CD4-positive, alpha-beta memory T cell (primary cell): ENCODE measurements at regions not wholly inside any gene's neighbourhood (a gene's known extent, or its start where the extent isn't known, plus 50 kb on each side); places are given as distances from the start of the nearest gene placed in this dataset.

Source experiments
- CTCF ChIA-PET: fragments of 350-600 bp; sonication (Branson Sonifier 250); formaldehyde crosslinking; loops from one replicate; lab custom pipeline; 2021; ENCODE audit warnings: inconsistent platforms; ENCODE audit not compliant: partially characterized antibody; lab: Charles Lee
- POLR2A ChIA-PET: fragments of 350-600 bp; sonication (Branson Sonifier 250); formaldehyde crosslinking; loops from one replicate; lab custom pipeline; 2021; ENCODE audit not compliant: partially characterized antibody; lab: Charles Lee
- DNase-seq, 5 donors: peaks; one replicate each; pipeline versions ENCODE4 v3.0.0 to v3.0.0-alpha.2; 2020 to 2022; ENCODE audit warnings: mixed read lengths in 1 of 5
- H3K27ac ChIP-seq: one replicate; pipeline ENCODE4 v1.7.0; 2013; ENCODE audit warnings: low read depth, low read length
- H3K27me3 ChIP-seq: 2 replicates; pipeline ENCODE4 v1.7.0; 2013; ENCODE audit warnings: mild to moderate bottlenecking, low read length, moderate library complexity; ENCODE audit not compliant: insufficient read depth
- H3K36me3 ChIP-seq: 2 replicates; pipeline ENCODE4 v1.7.0; 2013; ENCODE audit warnings: mild to moderate bottlenecking, low read length, moderate library complexity; ENCODE audit not compliant: insufficient read depth
- H3K4me1 ChIP-seq: 2 replicates; pipeline ENCODE4 v1.7.0; 2013; ENCODE audit warnings: mild to moderate bottlenecking, low read length, moderate library complexity; ENCODE audit not compliant: insufficient read depth
- H3K4me3 ChIP-seq, 2 donors: one replicate each; pipeline ENCODE4 v1.7.0; 2013; ENCODE audit warnings: low read length in 2 of 2, mild to moderate bottlenecking in 1 of 2
- H3K9me3 ChIP-seq, 2 donors: one replicate each; pipeline ENCODE4 v1.7.0; 2013; ENCODE audit warnings: low read length in 2 of 2, control low read depth in 1 of 2; ENCODE audit not compliant: control insufficient read depth in 1 of 2
- H3K27ac Mint-ChIP-seq, 7 donors: one replicate each; pipeline ENCODE4 v1.8.0; 2020 to 2021; ENCODE audit warnings: mixed read lengths in 7 of 7, mild to moderate bottlenecking in 6 of 7, inconsistent platforms in 3 of 7, moderate library complexity in 3 of 7
- H3K27me3 Mint-ChIP-seq, 2 donors: one replicate each; pipeline ENCODE4 v1.8.0; 2020 to 2021; ENCODE audit warnings: mixed read lengths in 2 of 2
- H3K36me3 Mint-ChIP-seq, 2 donors: one replicate each; pipeline ENCODE4 v1.8.0; 2020 to 2021; ENCODE audit warnings: mixed read lengths in 2 of 2, inconsistent platforms in 1 of 2, mild to moderate bottlenecking in 1 of 2
- H3K4me1 Mint-ChIP-seq, 4 donors: one replicate each; pipeline ENCODE4 v1.8.0; 2020 to 2021; ENCODE audit warnings: mixed read lengths in 4 of 4, mild to moderate bottlenecking in 1 of 4
- H3K4me3 Mint-ChIP-seq, 8 donors: one replicate each; pipeline ENCODE4 v1.8.0; 2020 to 2021; ENCODE audit warnings: mixed read lengths in 8 of 8, mild to moderate bottlenecking in 7 of 8, moderate library complexity in 6 of 8, inconsistent platforms in 3 of 8
- H3K9me3 Mint-ChIP-seq, 8 donors: one replicate each; pipeline ENCODE4 v1.8.0; 2020 to 2021; ENCODE audit warnings: mixed read lengths in 8 of 8, mild to moderate bottlenecking in 5 of 8, inconsistent platforms in 3 of 8, moderate library complexity in 1 of 8
- intact Hi-C: fragments of 100-400 bp; cut with micrococcal nuclease; formaldehyde crosslinking; loops from one replicate; pipeline ENCODE4 v1.15.1; 2023

DNA sequence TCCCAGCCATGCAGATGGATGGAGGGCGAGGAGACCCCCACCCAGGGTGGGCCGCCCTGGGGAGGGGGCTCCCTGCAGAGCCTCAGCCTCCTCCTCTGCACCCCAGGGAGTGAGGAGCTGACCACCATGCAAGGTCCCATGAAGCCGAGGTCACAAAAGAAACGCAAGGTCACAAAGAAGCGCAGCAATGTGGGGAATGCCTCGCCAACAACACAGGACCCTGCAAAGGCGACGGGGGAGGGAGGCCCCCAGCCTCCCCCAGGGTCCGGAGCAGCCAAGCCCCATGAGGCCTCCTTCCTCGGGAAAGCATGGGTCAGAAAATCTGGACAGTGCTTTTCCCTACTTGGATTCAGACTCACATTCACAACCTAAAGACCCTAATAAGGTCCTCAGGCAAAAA, 191.5 kb downstream of the BRD1 start:
- Mint-ChIP-seq H3K27me3 (no peaks in the 10 kb centered on the region), H3K27ac (no peak overlapping the region), H3K4me3 (no peak overlapping the region), H3K36me3 (peaks cover 0 to 1% of the 10 kb centered on the region in 2 donors), H3K4me1 (peaks cover 0 to 13% (median under 1%) of the 10 kb centered on the region in 4 donors), H3K9me3 (no peaks in the 10 kb centered on the region)
- Histone ChIP-seq H3K27me3 (no peaks in the 10 kb centered on the region), H3K36me3 (no peaks in the 10 kb centered on the region), H3K4me1 (no peaks in the 10 kb centered on the region), H3K27ac (no peak overlapping the region), H3K4me3 (no peak overlapping the region), H3K9me3 (no peaks in the 10 kb centered on the region)
- ChIA-PET POLR2A (no interaction called here), CTCF (no interaction called here)
- DNase-seq: no peak
- intact Hi-C loops: no loop called here

DNA sequence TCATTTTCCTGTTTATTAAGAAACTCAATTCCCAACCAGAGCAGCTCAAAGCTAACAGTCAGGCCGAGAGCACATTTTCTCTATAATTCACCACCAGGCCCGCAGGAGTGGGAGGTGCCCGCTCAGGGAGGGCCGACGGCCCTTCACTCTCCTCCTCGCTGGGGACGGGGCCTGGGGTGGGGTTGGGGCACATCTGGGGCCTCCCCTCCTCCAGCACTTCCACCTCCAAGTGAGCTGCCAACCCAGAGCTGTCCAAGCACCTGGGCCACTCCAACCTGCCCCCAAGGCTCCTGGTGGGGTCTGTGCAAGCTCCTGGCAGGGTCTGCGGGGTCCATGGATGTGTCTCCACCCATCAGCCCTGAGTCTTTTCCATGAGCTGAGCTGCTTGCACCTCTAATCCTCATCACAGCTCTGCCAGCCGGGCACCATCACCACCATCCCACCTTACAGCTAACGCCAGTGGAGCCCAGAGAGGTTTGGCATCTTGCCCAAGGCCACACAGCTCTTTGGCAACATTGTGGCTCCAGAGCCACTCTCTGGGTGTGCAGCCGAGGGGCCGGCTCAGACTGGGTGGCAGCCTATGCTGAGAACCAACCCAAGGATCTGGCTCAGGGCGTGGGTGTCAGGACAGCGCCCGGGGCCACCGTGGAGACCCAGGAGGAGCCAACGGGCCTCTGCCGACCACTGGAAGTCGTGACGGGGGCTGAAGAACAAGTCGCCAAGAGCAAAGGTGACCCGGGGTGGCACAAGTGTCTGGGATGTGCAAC, 193.5 kb downstream of the BRD1 start:
- DNase-seq: no peak
- Histone ChIP-seq H3K4me1 (no peaks in the 10 kb centered on the region), H3K4me3 (no peak overlapping the region), H3K27ac (no peak overlapping the region), H3K9me3 (no peaks in the 10 kb centered on the region), H3K36me3 (no peaks in the 10 kb centered on the region), H3K27me3 (no peaks in the 10 kb centered on the region)
- intact Hi-C loops: no loop called here
- POLR2A ChIA-PET: no interaction called here
- H3K36me3 Mint-ChIP-seq: peaks cover 0 to 3% of the 10 kb centered on the region in 2 donors
- H3K27me3 Mint-ChIP-seq: no peaks in the 10 kb centered on the region
- H3K4me3 Mint-ChIP-seq: no peak overlapping the region
- no peaks in the 10 kb centered on the region for H3K9me3 Mint-ChIP-seq
- H3K27ac Mint-ChIP-seq: peak overlapping the region in 2 of 7 donors; percentile 25 to 29
- CTCF ChIA-PET: no interaction called here
- peaks cover 0 to 18% (median 3%) of the 10 kb centered on the region in 4 donors for H3K4me1 Mint-ChIP-seq

- no peak for DNase-seq
- CTCF ChIA-PET: interaction anchor here (0.7 kb wide), 1 partner anchor 10 kb away, joined by 3 read pairs; no protein-coding TSS in a partner anchor
- no peak overlapping the region for H3K27ac ChIP-seq
These were observed 194.7 kb downstream of the BRD1 start for GRCh38 chr22:49633010-49633324.

GRCh38 chr22:49632199-49633009, 195.3 kb downstream of the BRD1 start:
- Histone ChIP-seq H3K9me3 (no peaks in the 10 kb centered on the region), H3K27ac (no peak overlapping the region), H3K36me3 (no peaks in the 10 kb centered on the region), H3K4me3 (no peak overlapping the region), H3K4me1 (no peaks in the 10 kb centered on the region), H3K27me3 (no peaks in the 10 kb centered on the region)
- H3K9me3 Mint-ChIP-seq: no peaks in the 10 kb centered on the region
- no peaks in the 10 kb centered on the region for H3K27me3 Mint-ChIP-seq
- intact Hi-C loops: no loop called here
- no peak overlapping the region for H3K4me3 Mint-ChIP-seq
- H3K27ac Mint-ChIP-seq: peak overlapping the region in 1 of 7 donors; percentile 23
- POLR2A ChIA-PET: no interaction called here
- peaks cover 0 to 2% of the 10 kb centered on the region in 2 donors for H3K36me3 Mint-ChIP-seq
- DNase-seq: no peak
- CTCF ChIA-PET: interaction anchor here (0.7 kb wide), 1 partner anchor 10 kb away, joined by 3 read pairs; no protein-coding TSS in a partner anchor
- peaks cover 2 to 20% (median 7%) of the 10 kb centered on the region in 4 donors for H3K4me1 Mint-ChIP-seq

More at GRCh38 chr22:49633010-49633324, 194.7 kb downstream of the BRD1 start:
- Histone ChIP-seq H3K27me3 (no peaks in the 10 kb centered on the region), H3K4me1 (no peaks in the 10 kb centered on the region), H3K36me3 (no peaks in the 10 kb centered on the region), H3K9me3 (no peaks in the 10 kb centered on the region), H3K4me3 (no peak overlapping the region)
- no peaks in the 10 kb centered on the region for H3K9me3 Mint-ChIP-seq
- peak overlapping the region in 1 of 7 donors; percentile 23 for H3K27ac Mint-ChIP-seq
- intact Hi-C loops: no loop called here
- H3K4me3 Mint-ChIP-seq: no peak overlapping the region
- POLR2A ChIA-PET: no interaction called here
- H3K36me3 Mint-ChIP-seq: peaks cover 0 to 2% of the 10 kb centered on the region in 2 donors
- peaks cover 2 to 20% (median 7%) of the 10 kb centered on the region in 4 donors for H3K4me1 Mint-ChIP-seq
- H3K27me3 Mint-ChIP-seq: no peaks in the 10 kb centered on the region

GRCh38 chr22:49630448-49630946, 197.2 kb downstream of the BRD1 start:
- Mint-ChIP-seq H3K27ac (no peak overlapping the region), H3K36me3 (peaks cover 0 to 2% of the 10 kb centered on the region in 2 donors), H3K9me3 (peaks cover 0 to 2% (median 0%) of the 10 kb centered on the region in 8 donors), H3K4me1 (peaks cover 3 to 17% (median 8%) of the 10 kb centered on the region in 4 donors), H3K27me3 (no peaks in the 10 kb centered on the region), H3K4me3 (no peak overlapping the region)
- H3K36me3 ChIP-seq: no peaks in the 10 kb centered on the region
- CTCF ChIA-PET: no interaction called here
- POLR2A ChIA-PET: no interaction called here
- no peak for DNase-seq
- H3K4me1 ChIP-seq: no peaks in the 10 kb centered on the region
- H3K9me3 ChIP-seq: no peaks in the 10 kb centered on the region
- no peak overlapping the region for H3K27ac ChIP-seq
- no peak overlapping the region for H3K4me3 ChIP-seq
- no peaks in the 10 kb centered on the region for H3K27me3 ChIP-seq
- intact Hi-C loops: no loop called here

- Histone ChIP-seq H3K4me3 (no peak overlapping the region), H3K4me1 (no peaks in the 10 kb centered on the region), H3K27ac (no peak overlapping the region), H3K9me3 (no peaks in the 10 kb centered on the region), H3K27me3 (no peaks in the 10 kb centered on the region), H3K36me3 (no peaks in the 10 kb centered on the region)
- Mint-ChIP-seq H3K9me3 (peaks cover 0 to 2% (median 0%) of the 10 kb centered on the region in 8 donors), H3K27ac (no peak overlapping the region), H3K4me1 (peaks cover 6 to 17% (median 9%) of the 10 kb centered on the region in 4 donors), H3K27me3 (no peaks in the 10 kb centered on the region), H3K36me3 (peaks cover 0 to 2% of the 10 kb centered on the region in 2 donors), H3K4me3 (no peak overlapping the region)
- ChIA-PET CTCF (no interaction called here), POLR2A (no interaction called here)
- intact Hi-C loops: no loop called here
- no peak for DNase-seq
These were observed 197.9 kb downstream of the BRD1 start for GRCh38 chr22:49629586-49630447.
